ENCODE measurements at regions not wholly inside any gene's neighbourhood (a gene's known extent, or its start where the extent isn't known, plus 50 kb on each side); places are given as distances from the start of the nearest gene placed in this dataset.

GRCh38 chr12:13561923-13562322, 365.4 kb downstream of the EMP1 start:
- TF ChIP-seq POLR2A (IDR thresholded peaks at IDR 0.05; ENCODE audit: low read length) (no peak), GATA1 (IDR thresholded peaks at IDR 0.05; ENCODE audit: low read depth, low read length) (no peak)

Measured in erythroblast (primary cell).